ENCODE measurements at regions not wholly inside any gene's neighbourhood (a gene's known extent, or its start where the extent isn't known, plus 50 kb on each side); places are given as distances from the start of the nearest gene placed in this dataset.
A peak's percentile ranks its signal among the peaks of the same experiment; 100 is the strongest.

- H3K27ac Mint-ChIP-seq, result no peak overlapping the region
- 100% methylated on average over 1 of the region's 1 CpG for WGBS (ENCODE audit: insufficient coverage)
- Histone ChIP-seq H3K9me3 (ENCODE audit: control insufficient read depth, insufficient read depth, low read length) (no peaks in the 10 kb centered on the region), H3K27ac (ENCODE audit: low read length) (no peak overlapping the region), H3K27me3 (ENCODE audit: control insufficient read depth, insufficient read depth, low read length) (no peaks in the 10 kb centered on the region), H3K36me3 (ENCODE audit: control insufficient read depth, insufficient read depth, low read length) (no peaks in the 10 kb centered on the region), H3K4me1 (ENCODE audit: control insufficient read depth, insufficient read depth, low read length) (no peaks in the 10 kb centered on the region), H3K4me3 (ENCODE audit: low read length) (no peak overlapping the region)
- no peak overlapping the region for H3K4me3 Mint-ChIP-seq
- intact Hi-C loops (cut with micrococcal nuclease), result no loop called here
- TF ChIP-seq CTCF (IDR thresholded peaks at IDR 0.05), result no peak
- ATAC-seq, result no peak
- H3K9me3 Mint-ChIP-seq, result peaks cover 0 to 6% of the 10 kb centered on the region in 2 donors
- H3K4me1 Mint-ChIP-seq, result peaks cover 0 to 9% of the 10 kb centered on the region in 2 donors
- H3K36me3 Mint-ChIP-seq, result no peaks in the 10 kb centered on the region
- no peak for DNase-seq
- no peaks in the 10 kb centered on the region for H3K27me3 Mint-ChIP-seq (ENCODE audit: low read depth in 2 of 2)
Observed at GRCh38 chr4:124015766-124016165, 619.2 kb downstream of the SPRY1 start.

GRCh38 chr4:124017185-124017785 lies 620.7 kb downstream of the SPRY1 start:
- TF ChIP-seq CTCF (IDR thresholded peaks at IDR 0.05), result no peak
- no peaks in the 10 kb centered on the region for H3K9me3 ChIP-seq (ENCODE audit: control insufficient read depth, insufficient read depth, low read length)
- Mint-ChIP-seq H3K9me3 (peaks cover 0 to 6% of the 10 kb centered on the region in 2 donors), H3K4me3 (no peak overlapping the region), H3K27ac (no peak overlapping the region), H3K4me1 (peaks cover 0 to 9% of the 10 kb centered on the region in 2 donors), H3K36me3 (no peaks in the 10 kb centered on the region), H3K27me3 (ENCODE audit: low read depth in 2 of 2) (no peaks in the 10 kb centered on the region)
- intact Hi-C loops (cut with micrococcal nuclease), result no loop called here
- no peak overlapping the region for H3K27ac ChIP-seq (ENCODE audit: low read length)
- H3K4me3 ChIP-seq (ENCODE audit: low read length), result no peak overlapping the region
- WGBS (ENCODE audit: insufficient coverage), result 92% methylated on average over 7 of the region's 8 CpGs
- no peaks in the 10 kb centered on the region for H3K4me1 ChIP-seq (ENCODE audit: control insufficient read depth, insufficient read depth, low read length)
- H3K27me3 ChIP-seq (ENCODE audit: control insufficient read depth, insufficient read depth, low read length), result no peaks in the 10 kb centered on the region
- DNase-seq (no peak), ATAC-seq (no peak)
- H3K36me3 ChIP-seq (ENCODE audit: control insufficient read depth, insufficient read depth, low read length), result no peaks in the 10 kb centered on the region

DNA sequence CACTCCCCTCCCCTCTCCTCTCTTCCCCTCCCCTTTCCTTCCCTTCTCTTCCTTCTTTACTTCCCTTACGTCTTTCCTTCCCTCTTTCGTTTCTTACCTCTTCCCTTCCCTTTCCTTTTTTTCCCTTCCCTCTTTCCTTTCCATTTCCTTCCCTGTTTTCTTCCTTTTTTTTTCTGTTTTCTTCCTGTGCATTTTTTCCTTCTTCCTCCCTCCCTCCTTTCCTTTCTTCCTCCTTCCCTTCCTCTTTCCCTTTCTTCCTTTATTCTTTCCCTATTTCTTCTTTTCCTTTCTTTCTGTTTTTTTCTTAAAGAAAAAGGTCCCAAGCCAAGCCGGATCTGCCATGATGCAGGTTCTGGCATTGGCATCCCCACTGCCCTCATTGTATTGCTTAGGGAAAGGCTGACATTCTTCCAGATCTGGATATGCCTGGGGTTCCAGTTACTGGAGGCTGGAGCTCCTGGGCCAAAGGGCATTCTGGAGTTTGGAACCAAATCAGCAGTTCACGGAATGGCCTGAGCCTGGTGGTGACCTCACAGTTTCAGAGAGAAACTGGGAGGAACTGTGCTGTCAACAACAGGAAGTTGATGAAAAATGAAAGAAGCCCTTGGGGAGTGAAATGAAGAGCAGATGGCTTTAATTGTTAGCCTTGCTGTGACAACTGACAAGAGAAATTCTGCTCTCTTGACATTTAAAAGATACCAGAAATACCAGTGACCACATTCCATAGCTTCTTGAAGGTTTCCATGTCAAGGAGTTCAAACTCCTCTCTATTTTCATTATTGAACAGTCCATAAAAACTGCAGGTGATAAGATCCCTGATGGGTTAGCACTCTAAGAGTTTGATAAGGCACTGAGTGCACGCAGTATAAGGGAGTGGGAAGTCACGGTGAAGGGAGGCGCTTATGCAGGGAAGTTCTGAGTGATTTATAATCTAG lies 622.1 kb downstream of the SPRY1 start:
- H3K9me3 ChIP-seq (ENCODE audit: control insufficient read depth, insufficient read depth, low read length), result no peaks in the 10 kb centered on the region
- 38% methylated on average over 7 of the region's 7 CpGs for WGBS (ENCODE audit: insufficient coverage)
- no peaks in the 10 kb centered on the region for H3K36me3 ChIP-seq (ENCODE audit: control insufficient read depth, insufficient read depth, low read length)
- no peaks in the 10 kb centered on the region for H3K36me3 Mint-ChIP-seq
- no peaks in the 10 kb centered on the region for H3K27me3 Mint-ChIP-seq (ENCODE audit: low read depth in 2 of 2)
- H3K27ac Mint-ChIP-seq, result peak overlapping the region in 1 of 2 donors; percentile 12
- ATAC-seq, result no peak
- no peak overlapping the region for H3K4me3 Mint-ChIP-seq
- no peak overlapping the region for H3K27ac ChIP-seq (ENCODE audit: low read length)
- no peak for DNase-seq
- H3K27me3 ChIP-seq (ENCODE audit: control insufficient read depth, insufficient read depth, low read length), result no peaks in the 10 kb centered on the region
- H3K4me1 Mint-ChIP-seq, result peaks cover 0 to 9% of the 10 kb centered on the region in 2 donors
- H3K4me1 ChIP-seq (ENCODE audit: control insufficient read depth, insufficient read depth, low read length), result no peaks in the 10 kb centered on the region
- no peak for TF ChIP-seq CTCF (IDR thresholded peaks at IDR 0.05)
- peaks cover 0 to 4% of the 10 kb centered on the region in 2 donors for H3K9me3 Mint-ChIP-seq
- intact Hi-C loops (cut with micrococcal nuclease), result no loop called here
- no peak overlapping the region for H3K4me3 ChIP-seq (ENCODE audit: low read length)
